Ascending aorta (tissue), 2 donors: ENCODE measurements at regions not wholly inside any gene's neighbourhood (a gene's known extent, or its start where the extent isn't known, plus 50 kb on each side); places are given as distances from the start of the nearest gene placed in this dataset.
A peak's percentile ranks its signal among the peaks of the same experiment; 100 is the strongest.

Source experiments
- DNase-seq, 2 donors: peaks; one replicate each; pipeline ENCODE4 v3.0.0-alpha.2; 2019; ENCODE audit warnings: low spot score in 2 of 2
- H3K27ac ChIP-seq, 2 donors: fragments of 200-600 bp; sonication (generic); one replicate each; pipeline ENCODE4 v1.5.1; 2016 to 2017; ENCODE audit warnings: mild to moderate bottlenecking in 1 of 2
- H3K27me3 ChIP-seq: fragments of 200-600 bp; sonication (generic); one replicate; pipeline ENCODE4 v1.5.1; 2017
- H3K36me3 ChIP-seq, 2 donors: fragments of 200-600 bp; sonication (generic); one replicate each; pipeline ENCODE4 v1.5.1; 2016
- H3K4me1 ChIP-seq, 2 donors: fragments of 200-600 bp; sonication (generic); one replicate each; pipeline ENCODE4 v1.5.1; 2016 to 2017; ENCODE audit warnings: mild to moderate bottlenecking in 1 of 2
- H3K4me3 ChIP-seq, 2 donors: fragments of 200-600 bp; sonication (generic); one replicate each; pipeline ENCODE4 v1.5.1; 2016 to 2017; ENCODE audit warnings: mild to moderate bottlenecking in 1 of 2
- H3K9me3 ChIP-seq, 2 donors: fragments of 200-600 bp; sonication (generic); one replicate each; pipeline ENCODE4 v1.5.1; 2016
- intact Hi-C: fragments of 100-400 bp; cut with DNase I; formaldehyde crosslinking; loops from one replicate; pipeline ENCODE4 v1.15.1; 2023
- TF ChIP-seq, protein P1 (sequence below), 3 experiments: fragments of 200-600 bp in 2 of 3; fragments of 450-650 bp in 1 of 3; sonication (generic) in 2 of 3; IDR thresholded peaks; one replicate each; pipeline ENCODE4 v1.5.1; 2016 to 2019; ENCODE audit warnings: antibody characterized with exemption in 3 of 3, mild to moderate bottlenecking in 1 of 3, moderate library complexity in 1 of 3

DNA sequence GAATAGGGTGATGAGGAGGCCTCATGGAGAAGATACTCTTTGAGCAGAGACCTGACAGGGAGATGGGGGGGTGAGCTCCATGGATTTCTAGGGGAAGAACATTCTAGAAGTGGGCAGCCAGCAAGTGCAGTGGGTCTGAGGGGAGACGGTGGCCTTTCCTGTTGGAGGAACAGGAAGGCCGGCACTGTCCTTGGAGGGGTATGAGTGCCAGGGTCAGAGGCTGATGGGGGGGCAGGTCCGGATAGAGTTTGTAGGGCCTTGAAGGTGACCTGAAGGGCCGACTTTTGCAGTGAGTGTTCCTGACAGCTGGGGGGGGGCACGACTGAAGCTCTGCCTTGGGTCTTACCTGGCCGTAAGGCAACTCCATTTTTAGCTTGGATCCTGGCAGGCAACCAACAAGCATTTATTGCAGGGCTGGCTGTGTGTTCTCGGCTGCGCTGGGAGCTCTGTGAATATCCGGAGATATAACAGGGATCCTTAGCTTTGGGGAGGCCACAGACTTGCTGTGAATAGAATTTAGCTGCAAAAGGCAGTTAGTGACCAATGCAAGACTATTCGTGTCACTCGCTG lies 130.6 kb downstream of the MRPS6 start:
- no peak for DNase-seq
- no peaks in the 10 kb centered on the region for H3K36me3 ChIP-seq
- no peak overlapping the region for H3K4me3 ChIP-seq
- H3K27me3 ChIP-seq = no peaks in the 10 kb centered on the region
- intact Hi-C loops = loop anchor here (5.0 kb wide), 2 partner anchors 143 to 282 kb away; no protein-coding TSS in a partner anchor
- TF ChIP-seq, protein P1, sequence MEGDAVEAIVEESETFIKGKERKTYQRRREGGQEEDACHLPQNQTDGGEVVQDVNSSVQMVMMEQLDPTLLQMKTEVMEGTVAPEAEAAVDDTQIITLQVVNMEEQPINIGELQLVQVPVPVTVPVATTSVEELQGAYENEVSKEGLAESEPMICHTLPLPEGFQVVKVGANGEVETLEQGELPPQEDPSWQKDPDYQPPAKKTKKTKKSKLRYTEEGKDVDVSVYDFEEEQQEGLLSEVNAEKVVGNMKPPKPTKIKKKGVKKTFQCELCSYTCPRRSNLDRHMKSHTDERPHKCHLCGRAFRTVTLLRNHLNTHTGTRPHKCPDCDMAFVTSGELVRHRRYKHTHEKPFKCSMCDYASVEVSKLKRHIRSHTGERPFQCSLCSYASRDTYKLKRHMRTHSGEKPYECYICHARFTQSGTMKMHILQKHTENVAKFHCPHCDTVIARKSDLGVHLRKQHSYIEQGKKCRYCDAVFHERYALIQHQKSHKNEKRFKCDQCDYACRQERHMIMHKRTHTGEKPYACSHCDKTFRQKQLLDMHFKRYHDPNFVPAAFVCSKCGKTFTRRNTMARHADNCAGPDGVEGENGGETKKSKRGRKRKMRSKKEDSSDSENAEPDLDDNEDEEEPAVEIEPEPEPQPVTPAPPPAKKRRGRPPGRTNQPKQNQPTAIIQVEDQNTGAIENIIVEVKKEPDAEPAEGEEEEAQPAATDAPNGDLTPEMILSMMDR (IDR thresholded peaks at IDR 0.05) = no peak
- H3K27ac ChIP-seq = peak overlapping the region; percentile 84 to 85
- peaks cover 0 to 45% of the 10 kb centered on the region in 2 donors for H3K4me1 ChIP-seq
- H3K9me3 ChIP-seq = no peaks in the 10 kb centered on the region

DNA sequence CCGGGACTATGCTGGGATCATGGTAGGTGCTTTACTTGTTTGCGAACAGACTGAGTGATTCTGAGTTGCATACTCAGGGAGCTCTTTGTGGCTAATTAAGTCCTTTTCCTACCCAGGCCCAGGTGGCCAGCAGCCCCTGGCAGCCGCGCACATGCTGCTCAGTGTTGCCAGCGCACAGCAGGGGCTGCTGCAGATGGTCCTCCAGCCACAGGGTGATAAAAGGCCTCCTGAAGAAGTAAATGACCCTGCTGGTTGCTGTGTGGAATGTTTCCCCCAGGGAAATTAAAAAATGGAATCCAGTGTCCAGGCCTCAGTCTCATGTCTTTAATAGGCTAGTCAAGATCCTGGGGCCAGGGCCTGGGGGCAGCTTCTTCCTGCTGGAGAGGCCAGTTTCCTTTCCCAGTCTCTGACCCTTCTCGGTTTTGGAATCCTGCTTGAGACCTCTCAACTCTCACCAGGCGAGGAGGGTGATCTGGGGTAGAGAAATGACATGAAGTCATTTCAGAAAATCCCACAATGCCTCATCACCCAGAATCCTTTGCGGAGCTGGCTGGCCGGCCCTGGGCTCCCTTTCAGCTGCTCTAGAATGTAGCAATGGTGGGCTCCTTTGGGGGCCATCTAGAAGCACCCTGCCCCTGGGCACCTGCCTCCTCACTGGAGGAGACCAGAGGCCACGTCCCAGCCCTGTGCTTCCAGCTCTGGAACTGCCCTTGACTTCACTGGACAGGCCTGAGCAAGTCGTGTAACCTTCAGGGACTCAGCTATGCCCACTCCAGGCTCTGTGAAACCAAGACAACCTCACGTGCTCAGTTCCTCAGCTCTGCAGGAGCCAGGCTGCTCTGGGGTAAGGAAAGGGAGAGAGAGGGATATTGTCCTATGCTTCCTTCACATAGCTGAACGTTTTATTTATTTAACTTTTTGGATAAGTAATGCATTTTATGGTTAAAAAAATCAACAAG lies 131.4 kb downstream of the MRPS6 start:
- Histone ChIP-seq H3K36me3 (no peaks in the 10 kb centered on the region), H3K4me3 (no peak overlapping the region), H3K27me3 (no peaks in the 10 kb centered on the region), H3K9me3 (no peaks in the 10 kb centered on the region), H3K27ac (peak overlapping the region; percentile 84 to 85), H3K4me1 (peaks cover 0 to 39% of the 10 kb centered on the region in 2 donors)
- peak in 1 of 2 donors; percentile 45 for DNase-seq
- intact Hi-C loops = loop anchor here (5.0 kb wide), 2 partner anchors 143 to 282 kb away; no protein-coding TSS in a partner anchor
- TF ChIP-seq, protein P1 (IDR thresholded peaks at IDR 0.05) = no peak

DNA sequence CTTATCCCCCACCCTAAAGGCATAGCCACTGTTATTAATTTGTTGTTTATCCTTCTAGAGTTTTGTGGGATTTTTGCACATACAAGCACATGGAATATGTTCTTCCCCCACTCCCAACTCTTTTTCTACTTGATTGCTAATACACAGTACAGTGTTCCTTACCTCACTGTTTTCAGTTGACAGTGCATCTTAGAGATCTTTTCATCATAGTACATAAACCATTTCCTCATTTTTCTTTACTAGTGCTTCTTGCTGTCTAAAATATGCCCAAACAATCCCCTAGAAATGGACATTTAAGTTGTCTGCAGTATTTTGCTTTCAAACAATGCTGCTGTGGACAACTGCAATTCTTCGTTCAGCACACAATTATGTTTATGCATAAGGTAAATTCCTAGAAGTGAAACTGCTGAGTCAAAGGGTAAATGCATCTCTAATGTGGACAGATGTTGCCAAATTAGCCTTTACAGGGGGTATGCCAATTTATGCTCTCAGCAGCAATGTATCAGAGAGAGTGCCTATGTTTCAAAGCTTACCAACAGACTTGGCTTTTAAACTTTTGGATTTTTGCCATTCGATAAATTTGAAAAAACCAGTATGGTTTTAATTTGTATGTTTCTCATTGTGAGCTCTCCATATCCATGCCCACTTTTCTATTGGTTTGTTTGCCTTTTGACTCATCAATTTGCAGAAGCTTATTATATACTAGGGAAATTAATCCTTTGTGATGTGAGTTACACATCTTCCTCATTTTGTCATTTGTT lies 132.6 kb downstream of the MRPS6 start:
- no peaks in the 10 kb centered on the region for H3K27me3 ChIP-seq
- no peak for DNase-seq
- no peak overlapping the region for H3K4me3 ChIP-seq
- no peaks in the 10 kb centered on the region for H3K9me3 ChIP-seq
- no peaks in the 10 kb centered on the region for H3K36me3 ChIP-seq
- peak overlapping the region in 1 of 2 donors; percentile 84 for H3K27ac ChIP-seq
- intact Hi-C loops = no loop called here
- H3K4me1 ChIP-seq = peaks cover 0 to 31% of the 10 kb centered on the region in 2 donors
- TF ChIP-seq, protein P1 (IDR thresholded peaks at IDR 0.05) = no peak

GRCh38 chr21:34213959-34214358 lies 140.6 kb downstream of the MRPS6 start:
- intact Hi-C loops = no loop called here
- no peak overlapping the region for H3K4me3 ChIP-seq
- no peak for DNase-seq
- peaks cover 0 to 11% of the 10 kb centered on the region in 2 donors for H3K9me3 ChIP-seq
- TF ChIP-seq, protein P1 (IDR thresholded peaks at IDR 0.05) = no peak
- H3K27ac ChIP-seq = no peak overlapping the region
- peaks cover 0 to 14% of the 10 kb centered on the region in 2 donors for H3K4me1 ChIP-seq
- no peaks in the 10 kb centered on the region for H3K36me3 ChIP-seq
- H3K27me3 ChIP-seq = no peaks in the 10 kb centered on the region

GRCh38 chr21:34215501-34215900 lies 142.1 kb downstream of the MRPS6 start:
- peak overlapping the region; percentile 15 to 71 for H3K27ac ChIP-seq
- H3K36me3 ChIP-seq = no peaks in the 10 kb centered on the region
- H3K27me3 ChIP-seq = no peaks in the 10 kb centered on the region
- DNase-seq = no peak
- intact Hi-C loops = no loop called here
- TF ChIP-seq, protein P1 (IDR thresholded peaks at IDR 0.05) = no peak
- H3K4me3 ChIP-seq = peak overlapping the region in 1 of 2 donors; percentile 39
- peaks cover 0 to 14% of the 10 kb centered on the region in 2 donors for H3K4me1 ChIP-seq
- peaks cover 0 to 11% of the 10 kb centered on the region in 2 donors for H3K9me3 ChIP-seq
